H1 (cell line): ENCODE measurements at regions not wholly inside any gene's neighbourhood (a gene's known extent, or its start where the extent isn't known, plus 50 kb on each side); places are given as distances from the start of the nearest gene placed in this dataset.

ENCODE experiments used
- CTCF ChIA-PET: fragments of 300-600 bp; sonication (Branson Sonifier 250); formaldehyde crosslinking; loops from one replicate; lab custom pipeline; 2021; ENCODE audit not compliant: partially characterized antibody; lab: Charles Lee
- POLR2A ChIA-PET: fragments of 300-600 bp; sonication (Branson Sonifier 250); formaldehyde crosslinking; loops from one replicate; lab custom pipeline; 2021; ENCODE audit warnings: inconsistent platforms; ENCODE audit not compliant: partially characterized antibody; lab: Charles Lee
- DNase-seq, 2 experiments: peaks; one replicate each; pipeline versions ENCODE4 v3.0.0 to v3.0.0-alpha.2; 2010 to 2022; ENCODE audit warnings: low spot score in 2 of 2, low read depth in 1 of 2, mixed read lengths in 1 of 2
- FAIRE-seq: peaks from 2 replicates; lab custom pipeline; 2011; peaks lifted over from hg19 to GRCh38; lab: Jason Lieb, UNC
- H2AFZ ChIP-seq: 2 replicates; pipeline ENCODE4 v1.8.1; 2012; ENCODE audit warnings: low read length, inconsistent platforms
- H2AK5ac ChIP-seq: 2 replicates; pipeline ENCODE4 v1.6.1; 2013; ENCODE audit warnings: low read depth, low read length
- H2BK120ac ChIP-seq: replicated peaks from 2 replicates; pipeline ENCODE3; 2013; ENCODE audit warnings: low read depth, low read length, inconsistent platforms
- H2BK12ac ChIP-seq: 2 replicates; pipeline ENCODE4 v1.6.1; 2013; ENCODE audit warnings: low read depth, low read length
- H2BK15ac ChIP-seq: 2 replicates; pipeline ENCODE4 v1.6.1; 2013; ENCODE audit warnings: low read length
- H2BK20ac ChIP-seq: 2 replicates; pipeline ENCODE4 v1.6.1; 2013; ENCODE audit warnings: low read length
- H2BK5ac ChIP-seq: 2 replicates; pipeline ENCODE4 v1.6.1; 2013; ENCODE audit warnings: low read depth, low read length
- H3K14ac ChIP-seq: 2 replicates; pipeline ENCODE4 v1.6.1; 2013; ENCODE audit warnings: inconsistent platforms; ENCODE audit not compliant: insufficient read length
- H3K18ac ChIP-seq: 2 replicates; pipeline ENCODE4 v1.6.1; 2013; ENCODE audit warnings: low read length; ENCODE audit errors: extremely low read depth
- H3K23ac ChIP-seq: 2 replicates; pipeline ENCODE4 v1.6.1; 2013; ENCODE audit warnings: inconsistent platforms; ENCODE audit not compliant: insufficient read length
- H3K23me2 ChIP-seq: 2 replicates; pipeline ENCODE4 v1.6.1; 2013; ENCODE audit warnings: low read depth, low read length
- H3K27ac ChIP-seq: 2 replicates; pipeline ENCODE4 v1.6.1; 2011; ENCODE audit warnings: low read depth, low read length, inconsistent platforms
- H3K27me3 ChIP-seq, 4 experiments: replicated peaks in 1 of 4; 1 replicate in 1 of 4; 2 replicates in 3 of 4; pipeline versions ENCODE4 v1.6.1 to v1.8.1; 2011 to 2013; ENCODE audit warnings: low read length in 3 of 4, mild to moderate bottlenecking in 3 of 4, inconsistent platforms in 2 of 4, mixed read lengths in 2 of 4, moderate library complexity in 1 of 4; ENCODE audit not compliant: control insufficient read depth in 3 of 4, insufficient read depth in 3 of 4; ENCODE audit errors: extremely low read depth in 1 of 4
- H3K36me3 ChIP-seq, 4 experiments: 2 replicates each; pipeline versions ENCODE4 v1.6.1 to v1.8.1; 2011 to 2013; ENCODE audit warnings: mild to moderate bottlenecking in 4 of 4, low read length in 3 of 4, moderate library complexity in 2 of 4, control low read depth in 1 of 4, inconsistent platforms in 1 of 4; ENCODE audit not compliant: insufficient read depth in 4 of 4, control insufficient read depth in 2 of 4
- H3K4ac ChIP-seq: replicated peaks from 2 replicates; pipeline ENCODE3; 2013; ENCODE audit warnings: low read length, low read depth, mixed read lengths, inconsistent platforms; ENCODE audit not compliant: insufficient read length
- H3K4me1 ChIP-seq, 4 experiments: replicated peaks in 1 of 4; 1 replicate in 1 of 4; 2 replicates in 3 of 4; pipeline versions ENCODE4 v1.6.1 to v1.8.1; 2011 to 2013; ENCODE audit warnings: low read length in 3 of 4, inconsistent platforms in 2 of 4, mixed read lengths in 1 of 4; ENCODE audit not compliant: insufficient read depth in 4 of 4, control insufficient read depth in 3 of 4
- H3K4me2 ChIP-seq, 2 experiments: 2 replicates each; pipeline versions ENCODE4 v1.6.1 to v1.8.1; 2011 to 2013; ENCODE audit warnings: low read depth in 2 of 2, low read length in 2 of 2, control low read depth in 1 of 2, inconsistent platforms in 1 of 2, mild to moderate bottlenecking in 1 of 2; ENCODE audit not compliant: insufficient read depth in 1 of 2
- H3K4me3 ChIP-seq, 4 experiments: fragments of 200-600, 300-600 bp in 1 of 4; sonication (generic), shearing (Covaris generic), sonication (Bioruptor Twin) in 1 of 4; 2 replicates each; pipeline versions ENCODE4 v1.5.1 to v1.8.1; 2011 to 2016; ENCODE audit warnings: low read length in 4 of 4, low read depth in 3 of 4, control low read depth in 2 of 4, inconsistent platforms in 2 of 4, mild to moderate bottlenecking in 2 of 4, mixed read lengths in 1 of 4, moderate library complexity in 1 of 4; ENCODE audit not compliant: insufficient read depth in 2 of 4; ENCODE audit errors: extremely low read depth in 1 of 4
- H3K56ac ChIP-seq: replicated peaks from 2 replicates; pipeline ENCODE3; 2013; ENCODE audit warnings: low read depth, mild to moderate bottlenecking, mixed read lengths, low read length, inconsistent platforms; ENCODE audit not compliant: insufficient read length
- H3K79me1 ChIP-seq: 2 replicates; pipeline ENCODE4 v1.6.1; 2013; ENCODE audit warnings: low read depth, low read length, control low read depth
- H3K79me2 ChIP-seq, 2 experiments: 2 replicates each; pipeline versions ENCODE4 v1.6.1 to v1.8.1; 2012 to 2013; ENCODE audit warnings: low read length in 2 of 2, mild to moderate bottlenecking in 2 of 2, inconsistent platforms in 1 of 2; ENCODE audit not compliant: insufficient read depth in 2 of 2, control insufficient read depth in 1 of 2
- H3K9ac ChIP-seq, 4 experiments: replicated peaks in 1 of 4; 1 replicate in 1 of 4; 2 replicates in 3 of 4; pipeline versions ENCODE4 v1.6.1 to v1.8.1; 2011 to 2013; ENCODE audit warnings: low read depth in 3 of 4, low read length in 3 of 4, control low read depth in 2 of 4, mild to moderate bottlenecking in 2 of 4, moderate library complexity in 2 of 4, inconsistent platforms in 1 of 4; ENCODE audit errors: extremely low read depth in 1 of 4
- H3K9me3 ChIP-seq, 2 experiments: 2 replicates each; pipeline versions ENCODE4 v1.6.1 to v1.8.1; 2012 to 2013; ENCODE audit warnings: mild to moderate bottlenecking in 2 of 2, moderate library complexity in 2 of 2, control low read depth in 1 of 2, inconsistent platforms in 1 of 2, low read depth in 1 of 2, low read length in 1 of 2, mixed read lengths in 1 of 2; ENCODE audit not compliant: insufficient read depth in 2 of 2
- H4K20me1 ChIP-seq, 2 experiments: replicated peaks in 1 of 2; 2 replicates each; pipeline versions ENCODE3 to v1.8.1; 2011 to 2013; ENCODE audit warnings: inconsistent platforms in 2 of 2, low read length in 2 of 2, mild to moderate bottlenecking in 1 of 2; ENCODE audit not compliant: insufficient read depth in 2 of 2, control insufficient read depth in 1 of 2
- H4K5ac ChIP-seq: 2 replicates; pipeline ENCODE4 v1.6.1; 2013; ENCODE audit warnings: low read length, low read depth, mixed read lengths, inconsistent platforms; ENCODE audit not compliant: insufficient read length
- H4K8ac ChIP-seq: 2 replicates; pipeline ENCODE4 v1.8.0; 2013; ENCODE audit warnings: mild to moderate bottlenecking, moderate library complexity, low read length, inconsistent platforms; ENCODE audit not compliant: insufficient read depth; ENCODE audit errors: extremely low read depth
- H4K91ac ChIP-seq: replicated peaks from 2 replicates; pipeline ENCODE3; 2013; ENCODE audit warnings: low read length, mixed read lengths, inconsistent platforms; ENCODE audit not compliant: insufficient read length
- BCL11A ChIP-seq, 2 experiments: IDR thresholded peaks; one replicate each; pipeline ENCODE4 v1.6.1; 2011; ENCODE audit warnings: low read depth in 2 of 2, low read length in 2 of 2, mild to moderate bottlenecking in 2 of 2
- CEBPB ChIP-seq: IDR thresholded peaks from 2 replicates; pipeline ENCODE4 v1.6.1; 2012; ENCODE audit warnings: low read depth, low read length
- CHD2 ChIP-seq: IDR thresholded peaks from 2 replicates; pipeline ENCODE4 v1.6.1; 2012; ENCODE audit warnings: low read length, improper control_type of control experiment
- E2F6 ChIP-seq: IDR thresholded peaks from 2 replicates; pipeline ENCODE4 v1.6.1; 2012; ENCODE audit warnings: inconsistent platforms
- HDAC6 ChIP-seq: IDR thresholded peaks from one replicate; pipeline ENCODE4 v1.7.1; 2012; ENCODE audit warnings: low read depth, mild to moderate bottlenecking, inconsistent platforms, low read length, moderate library complexity
- NANOG ChIP-seq: IDR thresholded peaks from 2 replicates; pipeline ENCODE4 v1.6.1; 2011; ENCODE audit warnings: low read length, low read depth, mild to moderate bottlenecking, inconsistent platforms; ENCODE audit not compliant: insufficient read depth, poor library complexity, severe bottlenecking
- POLR2AphosphoS5 ChIP-seq: IDR thresholded peaks from 2 replicates; pipeline ENCODE4 v1.6.1; 2011; ENCODE audit warnings: low read depth, low read length
- POU5F1 ChIP-seq: IDR thresholded peaks from 2 replicates; pipeline ENCODE4 v1.6.1; 2011; ENCODE audit warnings: low read depth, mild to moderate bottlenecking, low read length, moderate library complexity
- RBBP5 ChIP-seq: IDR thresholded peaks from 2 replicates; pipeline ENCODE4 v1.7.1; 2012; ENCODE audit warnings: low read depth, mild to moderate bottlenecking, inconsistent platforms, low read length, moderate library complexity, borderline replicate concordance
- RFX5 ChIP-seq: IDR thresholded peaks from 2 replicates; pipeline ENCODE4 v1.6.1; 2011; ENCODE audit warnings: low read depth, low read length, improper control_type of control experiment, borderline replicate concordance
- SAP30 ChIP-seq: fragments of 300-600 bp; sonication (generic); IDR thresholded peaks from 2 replicates; pipeline ENCODE4 v1.7.1; 2012; ENCODE audit warnings: low read length, moderate library complexity, mild to moderate bottlenecking, inconsistent platforms; ENCODE audit not compliant: insufficient read depth, insufficient replicate concordance
- SP2 ChIP-seq: IDR thresholded peaks from 2 replicates; pipeline ENCODE4 v1.6.1; 2012; ENCODE audit warnings: mild to moderate bottlenecking, low read length, inconsistent platforms
- TBP ChIP-seq: IDR thresholded peaks from 2 replicates; pipeline ENCODE4 v1.6.1; 2011; ENCODE audit warnings: low read depth, low read length, improper control_type of control experiment
- TEAD4 ChIP-seq: IDR thresholded peaks from 2 replicates; pipeline ENCODE4 v1.6.1; 2012; ENCODE audit warnings: low read depth, low read length, inconsistent platforms, mixed read lengths
- WGBS, 2 experiments: shearing (Covaris generic) in 1 of 2; methylation state at CpG; one replicate each; pipeline versions ENCODE4 v1.1.6 to v1.1.7; 2013 to 2015; ENCODE audit warnings: low lambda C conversion rate in 2 of 2, mixed read lengths in 2 of 2, inconsistent platforms in 1 of 2, low coverage in 1 of 2, missing lambda C conversion rate in 1 of 2; ENCODE audit not compliant: insufficient replicate concordance in 2 of 2, insufficient coverage in 1 of 2, insufficient read length in 1 of 2; ENCODE audit errors: extremely low coverage in 1 of 2, missing lambda C conversion rate in 1 of 2; 5-methylcytosine and 5-hydroxymethylcytosine counted together
- TF ChIP-seq, protein P1 (sequence below): IDR thresholded peaks from 2 replicates; pipeline ENCODE4 v1.6.1; 2012; ENCODE audit warnings: inconsistent platforms

DNA sequence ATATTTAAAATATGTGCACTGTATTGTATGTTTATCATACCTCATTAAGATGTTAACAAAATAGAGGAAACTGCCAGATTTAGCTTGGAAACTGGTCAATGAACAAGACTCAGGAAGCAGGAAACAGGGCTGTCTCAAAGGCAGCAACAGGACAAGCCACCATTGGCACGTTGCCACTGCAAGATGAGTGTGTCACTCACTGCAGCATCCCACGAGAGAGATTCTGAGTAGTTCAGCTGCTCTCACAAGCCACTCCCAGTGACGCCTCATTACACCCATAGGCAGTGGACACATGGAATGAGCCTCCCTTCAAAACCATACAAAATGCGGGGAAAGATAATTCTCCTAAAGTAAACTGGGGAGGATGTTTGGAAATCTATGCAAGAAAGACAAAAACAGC is 181.9 kb upstream of the DLGAP1 start:
- Histone ChIP-seq H3K36me3 (no peaks in the 10 kb centered on the region), H3K27me3 (no peaks in the 10 kb centered on the region), H4K5ac (no peak overlapping the region), H2BK15ac (no peak overlapping the region), H2BK120ac (no peak overlapping the region), H3K4me1 (no peaks in the 10 kb centered on the region), H3K9me3 (no peaks in the 10 kb centered on the region), H2BK20ac (no peak overlapping the region), H2AK5ac (no peak overlapping the region), H4K20me1 (no peaks in the 10 kb centered on the region), H3K4me3 (no peak overlapping the region), H2BK12ac (no peak overlapping the region), H3K4ac (no peak overlapping the region), H2AFZ (peak overlapping the region; percentile 49; the same call in 1 of the 2 replicates), H3K23me2 (no peaks in the 10 kb centered on the region), H4K8ac (no peak overlapping the region), H3K79me2 (no peaks in the 10 kb centered on the region), H3K14ac (no peak overlapping the region), H3K23ac (no peak overlapping the region), H3K56ac (no peak overlapping the region), H3K4me2 (no peak overlapping the region), H4K91ac (no peak overlapping the region), H3K79me1 (no peaks in the 10 kb centered on the region), H3K9ac (no peak overlapping the region), H2BK5ac (no peak overlapping the region), H3K27ac (no peak overlapping the region), H3K18ac (no peak overlapping the region)
- POLR2A ChIA-PET: no interaction called here
- FAIRE-seq (no peak), DNase-seq (no peak)
- 76% methylated on average over 4 of the region's 4 CpGs; no CpG with 5 or more reads in 1 of the 2 experiments for WGBS, 2 experiments
- CTCF ChIA-PET: interaction anchor here (1.1 kb wide), 1 partner anchor 387 kb away, joined by 7 read pairs; no protein-coding TSS in a partner anchor
- TF ChIP-seq RFX5 (no peak), HDAC6 (no peak), TEAD4 (no peak), BCL11A (IDR thresholded peaks at IDR 0.05; ENCODE audit: low read depth in 2 of 2, low read length in 2 of 2) (no peak), E2F6 (no peak), CHD2 (no peak), SP2 (no peak), TBP (no peak), CEBPB (no peak), SAP30 (no peak), NANOG (no peak), RBBP5 (no peak), POLR2AphosphoS5 (no peak), POU5F1 (no peak)
- TF ChIP-seq, protein P1, sequence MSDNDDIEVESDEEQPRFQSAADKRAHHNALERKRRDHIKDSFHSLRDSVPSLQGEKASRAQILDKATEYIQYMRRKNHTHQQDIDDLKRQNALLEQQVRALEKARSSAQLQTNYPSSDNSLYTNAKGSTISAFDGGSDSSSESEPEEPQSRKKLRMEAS: no peak
